Hepatocyte (in vitro differentiated cells): ENCODE measurements at regions not wholly inside any gene's neighbourhood (a gene's known extent, or its start where the extent isn't known, plus 50 kb on each side); places are given as distances from the start of the nearest gene placed in this dataset.

Experiments
- EZH2phosphoT487 ChIP-seq: fragments of 200-600 bp; sonication (generic); IDR thresholded peaks from one replicate; pipeline ENCODE4 v1.6.1; 2018; ENCODE audit warnings: antibody characterized with exemption, mild to moderate bottlenecking, low read depth, moderate library complexity; ENCODE audit not compliant: unreplicated experiment, severe bottlenecking
- TF ChIP-seq, protein P1 (sequence below): fragments of 200-600 bp; sonication (generic); IDR thresholded peaks from 2 replicates; pipeline ENCODE4 v1.5.1; 2016; ENCODE audit warnings: antibody characterized with exemption, mild to moderate bottlenecking; ENCODE audit not compliant: poor library complexity

DNA sequence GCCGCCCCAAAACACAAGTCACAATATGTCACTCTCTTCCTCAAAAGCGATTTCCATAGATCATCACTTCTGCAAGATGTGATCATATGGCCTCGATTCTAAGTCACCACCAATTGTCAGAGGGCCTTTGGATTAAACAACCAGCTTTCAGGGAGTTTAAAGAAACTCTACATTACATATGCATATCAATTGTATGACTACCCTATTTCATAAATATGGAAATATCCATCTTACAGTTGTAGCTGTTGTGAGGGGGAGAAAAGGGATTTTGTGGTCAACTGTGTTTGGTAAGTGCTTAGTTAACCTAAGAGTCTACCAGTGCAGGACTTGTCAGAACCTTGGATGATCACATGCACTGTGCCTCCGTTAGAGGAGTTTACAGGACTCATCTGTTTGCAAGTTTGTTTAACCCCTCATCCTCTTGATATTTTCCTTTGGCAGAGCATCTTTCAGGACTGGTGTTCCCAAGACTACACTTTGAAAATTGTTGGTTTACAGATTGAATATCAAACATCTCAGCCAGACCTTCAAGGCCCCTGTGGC lies 99.9 kb downstream of the CHST1 start:
- TF ChIP-seq, protein P1, sequence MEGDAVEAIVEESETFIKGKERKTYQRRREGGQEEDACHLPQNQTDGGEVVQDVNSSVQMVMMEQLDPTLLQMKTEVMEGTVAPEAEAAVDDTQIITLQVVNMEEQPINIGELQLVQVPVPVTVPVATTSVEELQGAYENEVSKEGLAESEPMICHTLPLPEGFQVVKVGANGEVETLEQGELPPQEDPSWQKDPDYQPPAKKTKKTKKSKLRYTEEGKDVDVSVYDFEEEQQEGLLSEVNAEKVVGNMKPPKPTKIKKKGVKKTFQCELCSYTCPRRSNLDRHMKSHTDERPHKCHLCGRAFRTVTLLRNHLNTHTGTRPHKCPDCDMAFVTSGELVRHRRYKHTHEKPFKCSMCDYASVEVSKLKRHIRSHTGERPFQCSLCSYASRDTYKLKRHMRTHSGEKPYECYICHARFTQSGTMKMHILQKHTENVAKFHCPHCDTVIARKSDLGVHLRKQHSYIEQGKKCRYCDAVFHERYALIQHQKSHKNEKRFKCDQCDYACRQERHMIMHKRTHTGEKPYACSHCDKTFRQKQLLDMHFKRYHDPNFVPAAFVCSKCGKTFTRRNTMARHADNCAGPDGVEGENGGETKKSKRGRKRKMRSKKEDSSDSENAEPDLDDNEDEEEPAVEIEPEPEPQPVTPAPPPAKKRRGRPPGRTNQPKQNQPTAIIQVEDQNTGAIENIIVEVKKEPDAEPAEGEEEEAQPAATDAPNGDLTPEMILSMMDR: no peak
- no peak for TF ChIP-seq EZH2phosphoT487
